ENCODE measurements at regions not wholly inside any gene's neighbourhood (a gene's known extent, or its start where the extent isn't known, plus 50 kb on each side); places are given as distances from the start of the nearest gene placed in this dataset.

DNA sequence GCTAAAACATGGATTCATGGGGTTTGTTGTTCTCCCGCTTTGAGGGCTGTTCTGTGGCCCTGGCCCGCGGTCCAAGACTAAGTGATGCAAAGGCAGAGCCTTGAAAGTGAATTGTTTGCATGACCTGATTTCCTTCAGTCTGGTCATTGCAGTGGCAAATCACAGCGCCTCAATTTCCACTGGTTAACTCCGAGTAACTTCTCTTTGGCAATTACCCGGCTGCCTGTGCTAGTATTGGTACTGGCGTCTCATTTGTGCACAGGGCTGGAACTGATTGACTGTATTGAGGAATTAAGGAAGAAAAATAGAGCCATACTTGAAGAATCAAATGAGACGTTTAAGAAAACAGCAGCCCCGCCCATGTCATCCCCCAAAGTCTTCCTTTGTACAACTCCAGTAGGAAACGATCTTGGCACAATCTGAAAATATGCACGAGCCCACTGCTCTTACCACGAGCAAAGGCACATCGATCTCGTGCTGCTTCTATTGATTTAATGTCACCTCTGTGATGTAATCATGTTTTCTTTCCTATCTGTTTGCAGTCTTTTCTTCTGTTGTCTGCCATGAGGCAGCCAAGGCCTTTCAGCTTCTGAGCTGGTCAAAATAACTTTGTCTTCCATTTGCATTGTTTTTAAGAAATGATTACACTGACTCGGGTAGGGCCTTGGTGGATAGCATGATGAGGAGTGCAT lies 60.6 kb upstream of the SHH start:
- Histone ChIP-seq H3K9me3 (no peaks in the 10 kb centered on the region), H3K27ac (no peak overlapping the region), H3K27me3 (replicated peaks in 1 of 7) (peaks cover 0 to 6% (median 0%) of the 10 kb centered on the region in 7 donors), H3K36me3 (no peaks in the 10 kb centered on the region), H3K4me3 (no peak overlapping the region), H3K4me1 (no peaks in the 10 kb centered on the region)
- no peak for DNase-seq
- 75 to 82% (median 77%) methylated on average over 15 of the region's 15 CpGs for WGBS, 5 donors
- TF ChIP-seq CTCF (IDR thresholded peaks at IDR 0.05 in 8 of 11, conservative IDR thresholded peaks at IDR 0.05 in 3 of 11): no peak
- TF ChIP-seq POLR2A (IDR thresholded peaks at IDR 0.05): no peak
- no peak for TF ChIP-seq POLR2AphosphoS5 (IDR thresholded peaks at IDR 0.05)
- intact Hi-C loops (cut with DNase I; ENCODE audit: low total_unique reads): no loop called here

GRCh38 chr7:155871211-155871610 lies 58.9 kb upstream of the SHH start:
- intact Hi-C loops (cut with DNase I; ENCODE audit: low total_unique reads): no loop called here

DNA sequence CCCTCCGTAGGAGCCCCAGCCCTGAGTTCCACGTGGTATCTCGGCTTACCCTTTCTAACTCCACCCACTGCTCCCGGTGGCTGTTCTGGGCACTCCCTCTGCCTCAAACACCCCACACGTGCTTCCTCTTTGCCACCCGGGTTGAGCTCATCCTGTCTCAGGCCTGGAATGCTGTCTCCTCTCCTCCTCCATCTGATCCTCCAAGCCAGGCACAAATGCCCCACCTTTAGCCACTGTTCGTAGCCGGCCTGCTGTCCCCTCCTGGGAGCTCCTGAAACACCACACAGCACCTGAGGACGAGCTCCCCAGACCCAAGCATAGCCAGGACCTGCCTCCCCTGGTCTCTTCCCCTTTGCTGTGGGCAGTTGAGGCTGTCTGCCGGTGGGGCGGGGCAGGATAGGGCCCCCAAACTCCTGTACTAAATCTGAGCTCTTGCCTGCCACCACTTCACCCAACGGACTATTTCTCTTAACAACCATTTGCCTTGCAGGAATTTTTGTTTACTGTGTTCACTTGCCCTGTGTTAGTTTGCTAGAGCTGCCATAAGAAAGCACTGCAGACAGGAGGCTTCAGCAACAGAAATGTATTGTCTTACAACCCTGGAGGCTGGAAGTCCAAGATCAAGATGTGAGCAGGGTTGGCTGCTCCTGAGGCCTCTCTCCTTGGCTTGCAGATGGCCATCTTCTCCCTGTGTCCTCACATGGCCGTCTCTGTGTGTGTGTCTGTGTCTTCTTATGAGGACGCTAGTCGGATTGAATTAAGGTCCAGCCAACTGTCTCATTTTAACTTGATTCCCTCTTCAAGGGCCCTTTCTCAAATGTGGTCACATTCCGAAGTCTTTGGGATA lies 58.3 kb upstream of the SHH start:
- Histone ChIP-seq H3K27ac (no peak overlapping the region), H3K27me3 (replicated peaks in 1 of 7) (peaks cover 0 to 16% (median 2%) of the 10 kb centered on the region in 7 donors), H3K36me3 (no peaks in the 10 kb centered on the region), H3K4me1 (no peaks in the 10 kb centered on the region), H3K9me3 (no peaks in the 10 kb centered on the region), H3K4me3 (no peak overlapping the region)
- 65 to 73% (median 69%) methylated on average over 16 of the region's 16 CpGs for WGBS, 5 donors
- TF ChIP-seq CTCF (IDR thresholded peaks at IDR 0.05 in 8 of 11, conservative IDR thresholded peaks at IDR 0.05 in 3 of 11): no peak
- no peak for TF ChIP-seq POLR2A (IDR thresholded peaks at IDR 0.05)
- TF ChIP-seq POLR2AphosphoS5 (IDR thresholded peaks at IDR 0.05): no peak
- intact Hi-C loops (cut with DNase I; ENCODE audit: low total_unique reads): no loop called here
- DNase-seq: peak; percentile 41

More at GRCh38 chr7:155871211-155871610, 58.9 kb upstream of the SHH start:
- Histone ChIP-seq H3K36me3 (no peaks in the 10 kb centered on the region), H3K9me3 (no peaks in the 10 kb centered on the region), H3K4me1 (no peaks in the 10 kb centered on the region), H3K4me3 (no peak overlapping the region), H3K27me3 (replicated peaks in 1 of 7) (peaks cover 0 to 9% (median 0%) of the 10 kb centered on the region in 7 donors), H3K27ac (no peak overlapping the region)
- WGBS, 5 donors: 87 to 94% (median 89%) methylated on average over 7 of the region's 7 CpGs
- peak; percentile 22 for DNase-seq
- TF ChIP-seq POLR2A (IDR thresholded peaks at IDR 0.05) (no peak), POLR2AphosphoS5 (IDR thresholded peaks at IDR 0.05) (no peak), CTCF (IDR thresholded peaks at IDR 0.05 in 8 of 11, conservative IDR thresholded peaks at IDR 0.05 in 3 of 11) (no peak)

GRCh38 chr7:155869784-155870076 lies 57.5 kb upstream of the SHH start:
- Histone ChIP-seq H3K4me3 (no peak overlapping the region), H3K27me3 (replicated peaks in 1 of 7) (peaks cover 0 to 24% (median 4%) of the 10 kb centered on the region in 7 donors), H3K27ac (no peak overlapping the region), H3K4me1 (no peaks in the 10 kb centered on the region), H3K36me3 (no peaks in the 10 kb centered on the region), H3K9me3 (no peaks in the 10 kb centered on the region)
- 86 to 93% (median 89%) methylated on average over 13 of the region's 13 CpGs for WGBS, 5 donors
- DNase-seq: peak; percentile 44
- intact Hi-C loops (cut with DNase I; ENCODE audit: low total_unique reads): no loop called here
- TF ChIP-seq CTCF (IDR thresholded peaks at IDR 0.05 in 8 of 11, conservative IDR thresholded peaks at IDR 0.05 in 3 of 11) (no peak), POLR2A (IDR thresholded peaks at IDR 0.05) (no peak), POLR2AphosphoS5 (IDR thresholded peaks at IDR 0.05) (no peak)
